Stomach (tissue), 4 donors: ENCODE measurements at regions not wholly inside any gene's neighbourhood (a gene's known extent, or its start where the extent isn't known, plus 50 kb on each side); places are given as distances from the start of the nearest gene placed in this dataset.

Source experiments
- CTCF ChIP-seq, 7 experiments: fragments of 450-650 bp in 4 of 7; fragments of 200-600 bp in 3 of 7; sonication (generic) in 3 of 7; IDR thresholded peaks; one replicate each; pipeline ENCODE4 v1.5.1; 2016 to 2019; ENCODE audit warnings: antibody characterized with exemption in 7 of 7, control low read depth in 2 of 7, mild to moderate bottlenecking in 1 of 7
- POLR2A ChIP-seq, 4 donors: fragments of 450-650 bp; IDR thresholded peaks; one replicate each; pipeline ENCODE4 v1.6.1; 2016; ENCODE audit warnings: antibody characterized with exemption in 4 of 4, control low read depth in 2 of 4, mild to moderate bottlenecking in 1 of 4, moderate library complexity in 1 of 4

DNA sequence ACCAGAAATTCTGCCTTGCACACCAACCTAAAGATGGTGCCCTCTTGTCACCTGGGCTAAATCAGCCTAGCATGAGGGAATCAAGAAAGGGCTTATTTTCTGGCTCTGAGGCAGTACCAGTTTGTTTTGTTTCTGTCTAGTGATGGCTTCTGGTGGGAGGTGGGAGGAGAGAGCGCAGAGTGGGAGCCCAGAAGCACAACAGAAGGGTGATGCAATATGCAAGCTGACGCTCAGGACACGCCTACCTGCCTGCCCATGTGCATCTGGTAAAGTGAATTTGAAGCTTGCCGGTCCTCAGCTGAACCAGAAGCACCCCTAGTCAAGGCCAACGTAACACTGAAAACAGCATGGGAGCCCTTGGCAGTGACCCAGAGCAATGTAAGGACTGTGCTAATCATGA lies 138.4 kb upstream of the TIAM1 start:
- no peak for TF ChIP-seq CTCF (IDR thresholded peaks at IDR 0.05)
- TF ChIP-seq POLR2A (IDR thresholded peaks at IDR 0.05) = no peak
